ENCODE measurements at regions not wholly inside any gene's neighbourhood (a gene's known extent, or its start where the extent isn't known, plus 50 kb on each side); places are given as distances from the start of the nearest gene placed in this dataset.

- no peak for DNase-seq
- in situ Hi-C loops (cut with HindIII; ENCODE audit: low pct_ligation_motif_present, low pct_unique_long_range_greater_than_20kb, low sequenced_read_pairs), result no loop called here
Observed at GRCh38 chr20:39142407-39143096, 180.4 kb downstream of the DHX35 start.

- DNase-seq, result no peak
- in situ Hi-C loops (cut with HindIII; ENCODE audit: low pct_ligation_motif_present, low pct_unique_long_range_greater_than_20kb, low sequenced_read_pairs), result no loop called here
Observed at GRCh38 chr20:39137299-39137698, 175.2 kb downstream of the DHX35 start.

- no peak for DNase-seq
- in situ Hi-C loops (cut with HindIII; ENCODE audit: low pct_ligation_motif_present, low pct_unique_long_range_greater_than_20kb, low sequenced_read_pairs), result no loop called here
Observed at GRCh38 chr20:39136798-39137197, 174.7 kb downstream of the DHX35 start.

GRCh38 chr20:39135885-39136544 lies 173.9 kb downstream of the DHX35 start:
- in situ Hi-C loops (cut with HindIII; ENCODE audit: low pct_ligation_motif_present, low pct_unique_long_range_greater_than_20kb, low sequenced_read_pairs), result no loop called here
- no peak for DNase-seq

- no peak for DNase-seq
Observed at GRCh38 chr20:39133201-39133600, 171.1 kb downstream of the DHX35 start.

GRCh38 chr20:39132511-39132910 lies 170.4 kb downstream of the DHX35 start:
- DNase-seq, result no peak
- in situ Hi-C loops (cut with HindIII; ENCODE audit: low pct_ligation_motif_present, low pct_unique_long_range_greater_than_20kb, low sequenced_read_pairs), result no loop called here

More at GRCh38 chr20:39133201-39133600, 171.1 kb downstream of the DHX35 start:
- in situ Hi-C loops (cut with HindIII; ENCODE audit: low pct_ligation_motif_present, low pct_unique_long_range_greater_than_20kb, low sequenced_read_pairs), result no loop called here

- no peak for DNase-seq
- in situ Hi-C loops (cut with HindIII; ENCODE audit: low pct_ligation_motif_present, low pct_unique_long_range_greater_than_20kb, low sequenced_read_pairs), result no loop called here
Observed at GRCh38 chr20:39132093-39132492, 169.9 kb downstream of the DHX35 start.

GRCh38 chr20:39130627-39131026 lies 168.5 kb downstream of the DHX35 start:
- in situ Hi-C loops (cut with HindIII; ENCODE audit: low pct_ligation_motif_present, low pct_unique_long_range_greater_than_20kb, low sequenced_read_pairs), result no loop called here
- no peak for DNase-seq

- in situ Hi-C loops (cut with HindIII; ENCODE audit: low pct_ligation_motif_present, low pct_unique_long_range_greater_than_20kb, low sequenced_read_pairs), result no loop called here
- no peak for DNase-seq
Observed at GRCh38 chr20:39129523-39129922, 167.4 kb downstream of the DHX35 start.

- DNase-seq, result no peak
- in situ Hi-C loops (cut with HindIII; ENCODE audit: low pct_ligation_motif_present, low pct_unique_long_range_greater_than_20kb, low sequenced_read_pairs), result no loop called here
Observed at GRCh38 chr20:39124064-39124463, 161.9 kb downstream of the DHX35 start.

- DNase-seq, result no peak
Observed at GRCh38 chr20:39123185-39123557, 161.0 kb downstream of the DHX35 start.

GRCh38 chr20:39117491-39117890 lies 155.3 kb downstream of the DHX35 start:
- in situ Hi-C loops (cut with HindIII; ENCODE audit: low pct_ligation_motif_present, low pct_unique_long_range_greater_than_20kb, low sequenced_read_pairs), result no loop called here
- peak; percentile 94 for DNase-seq

More at GRCh38 chr20:39123185-39123557, 161.0 kb downstream of the DHX35 start:
- in situ Hi-C loops (cut with HindIII; ENCODE audit: low pct_ligation_motif_present, low pct_unique_long_range_greater_than_20kb, low sequenced_read_pairs), result no loop called here

- no peak for DNase-seq
Observed at GRCh38 chr20:39116020-39116419, 153.9 kb downstream of the DHX35 start.

GRCh38 chr20:39112178-39112743 lies 150.1 kb downstream of the DHX35 start:
- in situ Hi-C loops (cut with HindIII; ENCODE audit: low pct_ligation_motif_present, low pct_unique_long_range_greater_than_20kb, low sequenced_read_pairs), result no loop called here
- peak; percentile 51 for DNase-seq

More at GRCh38 chr20:39116020-39116419, 153.9 kb downstream of the DHX35 start:
- in situ Hi-C loops (cut with HindIII; ENCODE audit: low pct_ligation_motif_present, low pct_unique_long_range_greater_than_20kb, low sequenced_read_pairs), result no loop called here

GRCh38 chr20:39111359-39112177 lies 149.4 kb downstream of the DHX35 start:
- in situ Hi-C loops (cut with HindIII; ENCODE audit: low pct_ligation_motif_present, low pct_unique_long_range_greater_than_20kb, low sequenced_read_pairs), result no loop called here
- DNase-seq, result no peak

- no peak for DNase-seq
- in situ Hi-C loops (cut with HindIII; ENCODE audit: low pct_ligation_motif_present, low pct_unique_long_range_greater_than_20kb, low sequenced_read_pairs), result no loop called here
Observed at GRCh38 chr20:39110819-39111136, 148.6 kb downstream of the DHX35 start.

GRCh38 chr20:39109933-39110818 lies 148.0 kb downstream of the DHX35 start:
- no peak for DNase-seq
- in situ Hi-C loops (cut with HindIII; ENCODE audit: low pct_ligation_motif_present, low pct_unique_long_range_greater_than_20kb, low sequenced_read_pairs), result no loop called here

- no peak for DNase-seq
- in situ Hi-C loops (cut with HindIII; ENCODE audit: low pct_ligation_motif_present, low pct_unique_long_range_greater_than_20kb, low sequenced_read_pairs), result no loop called here
Observed at GRCh38 chr20:39108746-39109145, 146.6 kb downstream of the DHX35 start.
